Activated CD8-positive, alpha-beta memory T cell treated with anti-CD3 and anti-CD28 coated beads, Interleukin-2, amount 10 ng/mL, durations not matched to agents 7 days and 5 days (primary cell): ENCODE measurements at regions not wholly inside any gene's neighbourhood (a gene's known extent, or its start where the extent isn't known, plus 50 kb on each side); places are given as distances from the start of the nearest gene placed in this dataset.

ENCODE experiments used
- ATAC-seq: fragments of 150-1000 bp; cut with Tn5 transposase; one replicate; pipeline ENCODE4 v1.10.0; 2021; ENCODE audit warnings: moderate library complexity
- CTCF ChIA-PET: fragments of 350-600 bp; sonication (Branson Sonifier 250); formaldehyde crosslinking; loops from one replicate; lab custom pipeline; 2021; ENCODE audit warnings: antibody characterized with exemption; lab: Charles Lee
- DNase-seq: peaks from one replicate; pipeline ENCODE4 v3.0.0-alpha.2; 2020
- H3K27ac Mint-ChIP-seq: one replicate; pipeline ENCODE4 v1.8.0; 2021; ENCODE audit warnings: mild to moderate bottlenecking, mixed read lengths
- H3K27me3 Mint-ChIP-seq: one replicate; pipeline ENCODE4 v1.8.0; 2021; ENCODE audit warnings: mixed read lengths
- H3K36me3 Mint-ChIP-seq: one replicate; pipeline ENCODE4 v1.8.0; 2021; ENCODE audit warnings: mild to moderate bottlenecking, mixed read lengths
- H3K4me1 Mint-ChIP-seq: one replicate; pipeline ENCODE4 v1.8.0; 2021; ENCODE audit warnings: mixed read lengths
- H3K4me3 Mint-ChIP-seq: one replicate; pipeline ENCODE4 v1.8.0; 2021; ENCODE audit warnings: mild to moderate bottlenecking, moderate library complexity, mixed read lengths
- H3K9me3 Mint-ChIP-seq: one replicate; pipeline ENCODE4 v1.8.0; 2022; ENCODE audit warnings: low read depth, mixed read lengths

GRCh38 chr13:34207334-34207733 lies 389.4 kb downstream of the RFC3 start:
- DNase-seq: no peak
- no peak for ATAC-seq
- Mint-ChIP-seq H3K27me3 (no peaks in the 10 kb centered on the region), H3K4me1 (no peaks in the 10 kb centered on the region), H3K36me3 (no peaks in the 10 kb centered on the region), H3K27ac (no peak overlapping the region), H3K4me3 (no peak overlapping the region), H3K9me3 (no peaks in the 10 kb centered on the region)
- CTCF ChIA-PET: no interaction called here

DNA sequence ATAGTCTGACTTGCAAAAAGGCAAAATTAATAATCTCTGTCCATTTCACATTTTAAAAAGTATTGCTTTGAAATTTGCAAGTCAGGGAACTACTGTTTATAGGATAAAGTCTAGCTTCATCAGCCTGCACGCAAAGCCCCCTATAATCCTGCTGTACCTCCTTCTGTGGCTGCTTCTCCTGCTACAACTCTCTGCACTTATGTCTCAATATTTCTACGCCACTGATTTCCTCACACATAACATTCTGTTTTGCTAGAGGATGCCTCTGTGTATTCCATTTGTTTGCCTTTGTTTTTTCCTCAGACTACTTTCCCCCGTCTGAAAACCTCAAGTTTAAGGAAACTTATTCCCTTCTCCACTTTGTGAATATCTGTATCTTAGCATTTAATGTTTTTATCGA lies 389.9 kb downstream of the RFC3 start:
- Mint-ChIP-seq H3K36me3 (no peaks in the 10 kb centered on the region), H3K9me3 (no peaks in the 10 kb centered on the region), H3K27ac (no peak overlapping the region), H3K4me3 (no peak overlapping the region), H3K4me1 (no peaks in the 10 kb centered on the region), H3K27me3 (no peaks in the 10 kb centered on the region)
- ATAC-seq: no peak
- DNase-seq: no peak
- CTCF ChIA-PET: no interaction called here

- no peak overlapping the region for H3K4me3 Mint-ChIP-seq
- no peak overlapping the region for H3K27ac Mint-ChIP-seq
- CTCF ChIA-PET: no interaction called here
- H3K9me3 Mint-ChIP-seq: no peaks in the 10 kb centered on the region
- no peaks in the 10 kb centered on the region for H3K36me3 Mint-ChIP-seq
- ATAC-seq (no peak), DNase-seq (no peak)
- no peaks in the 10 kb centered on the region for H3K27me3 Mint-ChIP-seq
- no peaks in the 10 kb centered on the region for H3K4me1 Mint-ChIP-seq
Observed at GRCh38 chr13:34208336-34208735, 390.4 kb downstream of the RFC3 start.

GRCh38 chr13:34210341-34210740 lies 392.4 kb downstream of the RFC3 start:
- no peak for ATAC-seq
- DNase-seq: no peak
- Mint-ChIP-seq H3K36me3 (no peaks in the 10 kb centered on the region), H3K4me3 (no peak overlapping the region), H3K4me1 (no peaks in the 10 kb centered on the region), H3K9me3 (no peaks in the 10 kb centered on the region), H3K27me3 (no peaks in the 10 kb centered on the region), H3K27ac (no peak overlapping the region)
- CTCF ChIA-PET: no interaction called here

DNA sequence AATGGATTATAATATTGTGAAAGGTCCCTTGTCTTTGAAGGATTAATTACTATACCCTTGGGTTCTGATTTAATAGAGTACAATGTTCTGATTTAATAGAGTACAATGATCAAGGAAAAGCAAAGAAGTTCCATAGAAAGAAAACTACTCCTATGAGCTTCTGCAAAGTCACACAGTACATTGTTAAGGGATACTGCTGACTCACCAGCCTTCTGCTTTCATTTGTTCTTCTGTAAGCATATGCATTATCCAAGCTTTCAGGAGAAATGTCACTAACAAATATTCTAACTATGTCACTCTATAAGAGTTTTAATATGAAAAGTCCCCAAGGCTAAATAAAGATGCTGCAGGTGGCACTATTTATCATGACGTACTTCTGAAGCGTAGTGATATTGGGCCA lies 396.7 kb downstream of the RFC3 start:
- Mint-ChIP-seq H3K4me3 (no peak overlapping the region), H3K9me3 (no peaks in the 10 kb centered on the region), H3K27me3 (no peaks in the 10 kb centered on the region), H3K27ac (no peak overlapping the region), H3K4me1 (no peaks in the 10 kb centered on the region), H3K36me3 (no peaks in the 10 kb centered on the region)
- ATAC-seq: no peak
- no peak for DNase-seq
- CTCF ChIA-PET: no interaction called here

DNA sequence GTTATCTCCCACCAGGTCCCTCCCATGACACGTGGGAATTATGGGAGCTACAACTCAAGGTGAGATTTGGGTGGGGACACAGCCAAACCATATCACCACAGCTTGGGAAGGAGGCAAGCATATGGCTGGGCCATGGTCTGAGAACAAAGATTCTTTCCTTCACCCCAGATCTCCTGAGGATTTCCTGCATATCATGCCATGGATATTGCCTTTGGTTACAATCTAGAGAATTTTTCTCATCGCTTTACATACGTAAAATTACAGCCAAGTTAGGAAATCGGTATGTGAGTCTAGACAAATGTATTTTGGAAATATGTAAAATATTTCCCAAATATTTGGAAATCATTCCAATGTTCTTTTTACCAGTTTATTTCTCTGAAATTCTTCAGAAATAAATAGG lies 398.3 kb downstream of the RFC3 start:
- CTCF ChIA-PET: no interaction called here
- no peak overlapping the region for H3K27ac Mint-ChIP-seq
- ATAC-seq: no peak
- no peak overlapping the region for H3K4me3 Mint-ChIP-seq
- H3K4me1 Mint-ChIP-seq: no peaks in the 10 kb centered on the region
- H3K9me3 Mint-ChIP-seq: no peaks in the 10 kb centered on the region
- no peaks in the 10 kb centered on the region for H3K36me3 Mint-ChIP-seq
- no peak for DNase-seq
- no peaks in the 10 kb centered on the region for H3K27me3 Mint-ChIP-seq

- CTCF ChIA-PET: no interaction called here
- no peak for ATAC-seq
- no peak overlapping the region for H3K4me3 Mint-ChIP-seq
- DNase-seq: no peak
- H3K36me3 Mint-ChIP-seq: no peaks in the 10 kb centered on the region
- no peak overlapping the region for H3K27ac Mint-ChIP-seq
- H3K27me3 Mint-ChIP-seq: no peaks in the 10 kb centered on the region
- no peaks in the 10 kb centered on the region for H3K9me3 Mint-ChIP-seq
- no peaks in the 10 kb centered on the region for H3K4me1 Mint-ChIP-seq
Observed at GRCh38 chr13:34217343-34218025, 399.5 kb downstream of the RFC3 start.

DNA sequence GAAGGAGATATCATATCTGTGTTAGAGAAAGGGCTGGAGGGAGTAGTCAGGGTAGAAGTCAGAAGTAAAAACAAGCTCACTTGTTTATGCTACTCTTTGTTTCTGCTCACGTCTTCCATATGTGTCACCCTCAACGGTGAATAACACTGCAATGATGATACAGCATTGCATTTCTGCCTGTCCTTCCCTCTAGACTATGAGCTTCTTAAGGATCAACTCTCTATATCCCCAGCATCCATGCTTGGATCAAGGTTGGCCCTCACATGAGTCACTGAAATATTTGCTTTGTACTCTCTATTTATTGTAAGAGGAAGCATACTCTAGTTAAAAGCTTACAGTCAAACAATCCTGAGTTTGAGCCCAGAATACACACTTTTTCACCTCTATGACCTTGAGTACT lies 406.0 kb downstream of the RFC3 start:
- CTCF ChIA-PET: no interaction called here
- Mint-ChIP-seq H3K36me3 (no peaks in the 10 kb centered on the region), H3K27ac (no peak overlapping the region), H3K4me3 (no peak overlapping the region), H3K9me3 (no peaks in the 10 kb centered on the region), H3K27me3 (no peaks in the 10 kb centered on the region), H3K4me1 (no peaks in the 10 kb centered on the region)
- ATAC-seq: no peak
- no peak for DNase-seq

DNA sequence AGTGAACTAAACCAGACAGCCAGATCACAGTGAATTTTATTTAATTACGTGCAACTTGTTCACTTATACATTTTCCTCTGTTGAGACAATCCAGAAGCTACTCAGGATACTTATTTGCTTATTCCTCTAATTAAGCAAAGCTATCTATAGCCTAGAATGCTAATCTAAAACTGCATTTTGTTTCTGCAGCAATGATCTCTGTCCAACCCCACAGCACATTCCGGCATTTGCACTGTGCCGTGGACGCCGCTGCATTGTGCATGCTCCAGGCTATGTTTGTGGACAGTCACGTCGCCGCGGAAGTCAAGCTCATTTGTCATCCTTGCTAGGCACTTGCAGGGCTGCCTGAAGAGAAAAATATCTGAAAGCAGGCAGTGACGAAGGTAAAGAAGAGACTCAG lies 406.9 kb downstream of the RFC3 start:
- Mint-ChIP-seq H3K27me3 (no peaks in the 10 kb centered on the region), H3K4me3 (no peak overlapping the region), H3K9me3 (no peaks in the 10 kb centered on the region), H3K4me1 (no peaks in the 10 kb centered on the region), H3K27ac (no peak overlapping the region), H3K36me3 (no peaks in the 10 kb centered on the region)
- CTCF ChIA-PET: no interaction called here
- ATAC-seq (no peak), DNase-seq (no peak)

GRCh38 chr13:34230271-34230670 lies 412.3 kb downstream of the RFC3 start:
- Mint-ChIP-seq H3K4me1 (no peaks in the 10 kb centered on the region), H3K9me3 (peaks cover 9% of the 10 kb centered on the region), H3K27me3 (no peaks in the 10 kb centered on the region), H3K36me3 (no peaks in the 10 kb centered on the region), H3K27ac (no peak overlapping the region), H3K4me3 (no peak overlapping the region)
- ATAC-seq: no peak
- CTCF ChIA-PET: no interaction called here
- no peak for DNase-seq

DNA sequence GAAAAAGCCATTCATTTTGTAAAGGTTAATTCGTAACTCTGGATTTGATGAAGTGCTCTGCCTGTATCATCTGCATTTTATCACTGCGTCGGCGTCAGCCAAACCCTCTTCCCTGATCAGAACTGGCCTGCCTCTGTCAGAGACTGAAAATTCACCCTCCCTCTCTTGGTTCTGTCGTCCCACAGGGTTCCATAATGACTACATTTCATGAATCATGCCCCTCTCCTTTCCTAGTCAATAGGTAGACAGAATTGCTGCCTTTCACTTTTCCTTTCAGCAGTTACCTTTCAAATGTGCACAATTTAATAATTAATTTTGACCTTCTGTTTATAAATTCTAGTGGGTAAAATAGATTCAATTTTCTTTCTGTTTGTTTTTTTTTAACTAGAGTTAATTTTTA lies 423.4 kb downstream of the RFC3 start:
- no peak for DNase-seq
- Mint-ChIP-seq H3K4me3 (no peak overlapping the region), H3K27ac (no peak overlapping the region), H3K4me1 (no peaks in the 10 kb centered on the region), H3K9me3 (peaks cover 9% of the 10 kb centered on the region), H3K27me3 (no peaks in the 10 kb centered on the region), H3K36me3 (no peaks in the 10 kb centered on the region)
- CTCF ChIA-PET: no interaction called here
- ATAC-seq: no peak

DNA sequence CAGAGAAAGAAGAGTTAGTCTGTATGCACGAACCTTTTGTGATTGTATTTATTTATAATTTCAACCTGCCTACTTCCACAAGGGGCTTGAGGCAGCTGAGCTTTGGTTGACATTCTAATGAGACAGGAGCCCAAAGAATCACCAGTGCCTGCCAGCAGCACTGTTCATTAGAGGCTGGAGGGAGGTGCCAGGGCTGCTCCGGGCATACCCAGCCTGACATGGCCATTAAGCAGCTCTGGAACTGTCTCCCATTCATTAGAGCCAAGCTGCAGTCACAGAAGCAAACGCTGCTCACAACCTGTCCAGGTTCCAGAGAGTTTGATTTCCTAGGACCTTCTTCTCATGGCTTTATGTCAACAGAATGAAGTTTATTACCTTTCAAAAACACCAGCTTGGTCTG lies 425.5 kb downstream of the RFC3 start:
- ATAC-seq (no peak), DNase-seq (no peak)
- H3K9me3 Mint-ChIP-seq: peaks cover 8% of the 10 kb centered on the region
- H3K4me1 Mint-ChIP-seq: no peaks in the 10 kb centered on the region
- H3K27me3 Mint-ChIP-seq: no peaks in the 10 kb centered on the region
- H3K36me3 Mint-ChIP-seq: no peaks in the 10 kb centered on the region
- CTCF ChIA-PET: no interaction called here
- no peak overlapping the region for H3K4me3 Mint-ChIP-seq
- H3K27ac Mint-ChIP-seq: no peak overlapping the region

GRCh38 chr13:34246511-34246910 lies 428.6 kb downstream of the RFC3 start:
- H3K27ac Mint-ChIP-seq: no peak overlapping the region
- H3K36me3 Mint-ChIP-seq: no peaks in the 10 kb centered on the region
- DNase-seq (no peak), ATAC-seq (no peak)
- H3K4me1 Mint-ChIP-seq: no peaks in the 10 kb centered on the region
- CTCF ChIA-PET: no interaction called here
- H3K4me3 Mint-ChIP-seq: no peak overlapping the region
- no peaks in the 10 kb centered on the region for H3K27me3 Mint-ChIP-seq
- H3K9me3 Mint-ChIP-seq: peaks cover 5% of the 10 kb centered on the region

- Mint-ChIP-seq H3K27ac (no peak overlapping the region), H3K4me1 (no peaks in the 10 kb centered on the region), H3K27me3 (no peaks in the 10 kb centered on the region), H3K4me3 (no peak overlapping the region), H3K9me3 (peaks cover 5% of the 10 kb centered on the region), H3K36me3 (no peaks in the 10 kb centered on the region)
- ATAC-seq (no peak), DNase-seq (no peak)
- CTCF ChIA-PET: no interaction called here
Observed at GRCh38 chr13:34247596-34247995, 429.6 kb downstream of the RFC3 start.

DNA sequence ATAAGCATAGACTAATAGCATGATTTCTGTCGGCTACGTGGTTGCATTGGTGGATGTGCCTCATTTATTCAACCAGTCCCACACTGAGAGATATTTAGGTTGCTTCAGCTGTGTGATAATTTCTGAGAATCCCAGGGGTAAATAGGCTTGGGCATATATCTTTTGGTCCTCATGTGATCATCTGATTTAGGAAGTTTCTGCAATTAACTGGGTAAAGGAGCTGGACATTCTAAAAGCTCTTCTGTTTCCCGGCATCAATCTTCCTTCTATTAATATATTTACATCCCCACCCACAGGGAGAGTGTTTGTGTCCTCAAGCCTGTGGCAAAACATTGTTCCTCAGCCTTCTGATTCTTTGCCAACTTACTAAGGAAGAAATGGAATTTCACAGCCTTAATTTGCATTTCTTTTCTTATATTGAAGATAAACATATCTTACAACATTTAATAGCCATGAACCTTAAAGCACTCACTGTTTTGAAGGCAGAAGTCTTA lies 431.6 kb downstream of the RFC3 start:
- CTCF ChIA-PET: no interaction called here
- H3K4me1 Mint-ChIP-seq: no peaks in the 10 kb centered on the region
- peaks cover 5% of the 10 kb centered on the region for H3K9me3 Mint-ChIP-seq
- no peaks in the 10 kb centered on the region for H3K27me3 Mint-ChIP-seq
- no peak overlapping the region for H3K4me3 Mint-ChIP-seq
- no peak overlapping the region for H3K27ac Mint-ChIP-seq
- ATAC-seq (no peak), DNase-seq (no peak)
- no peaks in the 10 kb centered on the region for H3K36me3 Mint-ChIP-seq
